CD4-positive, alpha-beta memory T cell (primary cell): ENCODE measurements at regions not wholly inside any gene's neighbourhood (a gene's known extent, or its start where the extent isn't known, plus 50 kb on each side); places are given as distances from the start of the nearest gene placed in this dataset.
"Not testable (repeated sequence)": the region's sequence is repeated elsewhere in the genome, so short reads cannot be mapped to it uniquely, and the experiment has no call there.

Experiments used
- CTCF ChIA-PET: fragments of 350-600 bp; sonication (Branson Sonifier 250); formaldehyde crosslinking; loops from one replicate; lab custom pipeline; 2021; ENCODE audit warnings: inconsistent platforms; ENCODE audit not compliant: partially characterized antibody; lab: Charles Lee
- POLR2A ChIA-PET: fragments of 350-600 bp; sonication (Branson Sonifier 250); formaldehyde crosslinking; loops from one replicate; lab custom pipeline; 2021; ENCODE audit not compliant: partially characterized antibody; lab: Charles Lee
- DNase-seq, 5 donors: peaks; one replicate each; pipeline versions ENCODE4 v3.0.0 to v3.0.0-alpha.2; 2020 to 2022; ENCODE audit warnings: mixed read lengths in 1 of 5
- H3K27ac ChIP-seq: one replicate; pipeline ENCODE4 v1.7.0; 2013; ENCODE audit warnings: low read depth, low read length
- H3K27me3 ChIP-seq: 2 replicates; pipeline ENCODE4 v1.7.0; 2013; ENCODE audit warnings: mild to moderate bottlenecking, low read length, moderate library complexity; ENCODE audit not compliant: insufficient read depth
- H3K36me3 ChIP-seq: 2 replicates; pipeline ENCODE4 v1.7.0; 2013; ENCODE audit warnings: mild to moderate bottlenecking, low read length, moderate library complexity; ENCODE audit not compliant: insufficient read depth
- H3K4me1 ChIP-seq: 2 replicates; pipeline ENCODE4 v1.7.0; 2013; ENCODE audit warnings: mild to moderate bottlenecking, low read length, moderate library complexity; ENCODE audit not compliant: insufficient read depth
- H3K4me3 ChIP-seq, 2 donors: one replicate each; pipeline ENCODE4 v1.7.0; 2013; ENCODE audit warnings: low read length in 2 of 2, mild to moderate bottlenecking in 1 of 2
- H3K9me3 ChIP-seq, 2 donors: one replicate each; pipeline ENCODE4 v1.7.0; 2013; ENCODE audit warnings: low read length in 2 of 2, control low read depth in 1 of 2; ENCODE audit not compliant: control insufficient read depth in 1 of 2
- H3K27ac Mint-ChIP-seq, 7 donors: one replicate each; pipeline ENCODE4 v1.8.0; 2020 to 2021; ENCODE audit warnings: mixed read lengths in 7 of 7, mild to moderate bottlenecking in 6 of 7, inconsistent platforms in 3 of 7, moderate library complexity in 3 of 7
- H3K27me3 Mint-ChIP-seq, 2 donors: one replicate each; pipeline ENCODE4 v1.8.0; 2020 to 2021; ENCODE audit warnings: mixed read lengths in 2 of 2
- H3K36me3 Mint-ChIP-seq, 2 donors: one replicate each; pipeline ENCODE4 v1.8.0; 2020 to 2021; ENCODE audit warnings: mixed read lengths in 2 of 2, inconsistent platforms in 1 of 2, mild to moderate bottlenecking in 1 of 2
- H3K4me1 Mint-ChIP-seq, 4 donors: one replicate each; pipeline ENCODE4 v1.8.0; 2020 to 2021; ENCODE audit warnings: mixed read lengths in 4 of 4, mild to moderate bottlenecking in 1 of 4
- H3K4me3 Mint-ChIP-seq, 8 donors: one replicate each; pipeline ENCODE4 v1.8.0; 2020 to 2021; ENCODE audit warnings: mixed read lengths in 8 of 8, mild to moderate bottlenecking in 7 of 8, moderate library complexity in 6 of 8, inconsistent platforms in 3 of 8
- H3K9me3 Mint-ChIP-seq, 8 donors: one replicate each; pipeline ENCODE4 v1.8.0; 2020 to 2021; ENCODE audit warnings: mixed read lengths in 8 of 8, mild to moderate bottlenecking in 5 of 8, inconsistent platforms in 3 of 8, moderate library complexity in 1 of 8
- intact Hi-C: fragments of 100-400 bp; cut with micrococcal nuclease; formaldehyde crosslinking; loops from one replicate; pipeline ENCODE4 v1.15.1; 2023

- H3K4me1 Mint-ChIP-seq, POLR2A ChIA-PET, H3K27me3 Mint-ChIP-seq, H3K9me3 Mint-ChIP-seq, H3K4me3 ChIP-seq, H3K27me3 ChIP-seq, H3K9me3 ChIP-seq, CTCF ChIA-PET, H3K4me3 Mint-ChIP-seq, H3K36me3 ChIP-seq, H3K36me3 Mint-ChIP-seq, H3K4me1 ChIP-seq, H3K27ac ChIP-seq, DNase-seq, intact Hi-C loops: not testable (repeated sequence)
- peak overlapping the region in 1 of 7 donors; percentile 36 for H3K27ac Mint-ChIP-seq
Observed at GRCh38 chr7:45807832-45808231, 65.0 kb downstream of the CCDC201 start.

- H3K27me3 ChIP-seq, H3K4me3 Mint-ChIP-seq, H3K4me3 ChIP-seq, POLR2A ChIA-PET, H3K27ac ChIP-seq, H3K4me1 Mint-ChIP-seq, H3K27me3 Mint-ChIP-seq, CTCF ChIA-PET, H3K36me3 Mint-ChIP-seq, H3K27ac Mint-ChIP-seq, DNase-seq, H3K36me3 ChIP-seq, intact Hi-C loops, H3K4me1 ChIP-seq, H3K9me3 Mint-ChIP-seq, H3K9me3 ChIP-seq: not testable (repeated sequence)
Observed at GRCh38 chr7:45802214-45802613, 70.7 kb downstream of the CCDC201 start.

GRCh38 chr7:45797264-45797663 lies 75.6 kb downstream of the CCDC201 start:
- H3K27ac ChIP-seq, CTCF ChIA-PET, H3K4me1 Mint-ChIP-seq, H3K27ac Mint-ChIP-seq, H3K9me3 ChIP-seq, H3K36me3 Mint-ChIP-seq, H3K36me3 ChIP-seq, POLR2A ChIA-PET, intact Hi-C loops, H3K4me3 Mint-ChIP-seq, H3K9me3 Mint-ChIP-seq, H3K27me3 ChIP-seq, H3K27me3 Mint-ChIP-seq, H3K4me3 ChIP-seq, DNase-seq, H3K4me1 ChIP-seq: not testable (repeated sequence)

- H3K36me3 ChIP-seq, DNase-seq, H3K4me1 Mint-ChIP-seq, CTCF ChIA-PET, H3K9me3 ChIP-seq, H3K4me3 Mint-ChIP-seq, H3K4me3 ChIP-seq, H3K27me3 Mint-ChIP-seq, intact Hi-C loops, H3K4me1 ChIP-seq, H3K27me3 ChIP-seq, H3K27ac ChIP-seq, POLR2A ChIA-PET, H3K27ac Mint-ChIP-seq, H3K9me3 Mint-ChIP-seq: not testable (repeated sequence)
- peaks cover 5 to 11% of the 10 kb centered on the region in 2 donors for H3K36me3 Mint-ChIP-seq
Observed at GRCh38 chr7:45789641-45790040, 83.2 kb downstream of the CCDC201 start.

- H3K27me3 ChIP-seq, intact Hi-C loops, POLR2A ChIA-PET, H3K4me1 ChIP-seq, H3K9me3 Mint-ChIP-seq, DNase-seq, H3K4me3 Mint-ChIP-seq, H3K27ac Mint-ChIP-seq, H3K36me3 Mint-ChIP-seq, CTCF ChIA-PET, H3K4me3 ChIP-seq, H3K4me1 Mint-ChIP-seq, H3K27me3 Mint-ChIP-seq, H3K9me3 ChIP-seq, H3K36me3 ChIP-seq, H3K27ac ChIP-seq: not testable (repeated sequence)
Observed at GRCh38 chr7:45785724-45786123, 87.2 kb downstream of the CCDC201 start.

- H3K27me3 Mint-ChIP-seq, H3K9me3 ChIP-seq, H3K9me3 Mint-ChIP-seq, H3K27me3 ChIP-seq, DNase-seq, H3K4me1 Mint-ChIP-seq, POLR2A ChIA-PET, intact Hi-C loops, H3K36me3 Mint-ChIP-seq, H3K4me1 ChIP-seq, H3K36me3 ChIP-seq, H3K4me3 ChIP-seq, H3K27ac ChIP-seq, H3K27ac Mint-ChIP-seq, CTCF ChIA-PET: not testable (repeated sequence)
- H3K4me3 Mint-ChIP-seq, result peak overlapping the region in 1 of 8 donors; percentile 59
Observed at GRCh38 chr7:45784775-45785174, 88.1 kb downstream of the CCDC201 start.
